WTC11 (cell line): ENCODE measurements at regions not wholly inside any gene's neighbourhood (a gene's known extent, or its start where the extent isn't known, plus 50 kb on each side); places are given as distances from the start of the nearest gene placed in this dataset.

Experiments used
- JUN ChIP-seq: sonication (generic); formaldehyde crosslinking; IDR thresholded peaks from 2 replicates; pipeline ENCODE4 v1.8.0; 2023; ENCODE audit warnings: mild to moderate bottlenecking, missing genetic modification reagents
- NR1H2 ChIP-seq: sonication (generic); formaldehyde crosslinking; IDR thresholded peaks from 2 replicates; pipeline ENCODE4 v1.9.0; 2021; ENCODE audit warnings: mild to moderate bottlenecking, moderate library complexity, missing genetic modification reagents
- TF ChIP-seq, protein P1 (sequence below): sonication (generic); formaldehyde crosslinking; IDR thresholded peaks from 2 replicates; pipeline ENCODE4 v1.8.0; 2022; ENCODE audit warnings: mild to moderate bottlenecking, missing genetic modification reagents
- TF ChIP-seq, protein P2 (sequence below): fragments of 200-600 bp; IDR thresholded peaks from 2 replicates; pipeline ENCODE4 v1.8.0; 2022; ENCODE audit warnings: antibody characterized with exemption
- TF ChIP-seq, protein P3 (sequence below): sonication (generic); formaldehyde crosslinking; IDR thresholded peaks from 2 replicates; pipeline ENCODE4 v1.8.1; 2023; ENCODE audit warnings: mild to moderate bottlenecking, moderate library complexity, missing genetic modification reagents
- TF ChIP-seq, protein P4 (sequence below): sonication (generic); formaldehyde crosslinking; IDR thresholded peaks from 2 replicates; pipeline ENCODE4 v1.8.1; 2023; ENCODE audit warnings: mild to moderate bottlenecking, missing genetic modification reagents
- TF ChIP-seq, protein P5 (sequence below): sonication (generic); formaldehyde crosslinking; IDR thresholded peaks from 2 replicates; pipeline ENCODE4 v1.8.0; 2023; ENCODE audit warnings: missing genetic modification reagents

DNA sequence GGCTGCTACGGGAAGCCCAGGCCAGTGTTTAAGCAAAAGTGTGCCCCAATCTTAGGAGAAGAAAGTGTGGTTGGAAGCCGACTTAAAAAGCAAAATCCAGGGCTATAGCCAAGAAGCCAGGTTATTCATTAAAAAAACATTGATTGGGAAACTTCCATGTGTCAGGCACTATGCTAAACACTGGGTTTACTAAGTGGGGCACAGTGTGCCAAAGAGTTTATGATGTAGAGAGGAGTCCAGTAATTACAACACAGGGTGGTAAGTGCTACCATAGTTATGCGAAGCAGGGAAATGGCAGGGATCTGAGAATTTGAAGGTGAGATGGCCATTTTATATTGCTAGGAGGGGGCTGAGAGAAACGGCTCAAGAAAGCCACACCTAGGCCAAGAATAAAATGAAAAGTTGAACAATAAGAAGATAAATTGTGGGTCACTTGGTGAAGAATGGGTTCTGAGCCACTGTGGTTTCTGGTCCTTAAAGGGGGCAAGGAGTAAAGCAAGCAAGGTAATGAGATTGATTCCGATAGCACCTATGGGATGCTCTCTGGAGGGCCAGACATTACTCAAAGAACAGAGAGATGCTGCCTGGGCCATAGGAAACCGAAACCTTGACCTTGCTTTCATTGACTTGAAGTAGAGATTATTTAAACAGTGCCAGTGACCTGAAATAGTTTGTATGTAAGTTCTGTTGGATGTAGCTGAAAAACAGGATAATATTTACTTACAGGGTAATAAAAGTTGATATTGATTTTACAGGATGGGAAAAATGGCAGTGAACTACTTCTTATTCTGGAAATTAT, 177.8 kb downstream of the GIPC2 start:
- TF ChIP-seq, protein P1, sequence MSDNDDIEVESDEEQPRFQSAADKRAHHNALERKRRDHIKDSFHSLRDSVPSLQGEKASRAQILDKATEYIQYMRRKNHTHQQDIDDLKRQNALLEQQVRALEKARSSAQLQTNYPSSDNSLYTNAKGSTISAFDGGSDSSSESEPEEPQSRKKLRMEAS = no peak
- TF ChIP-seq, protein P2, sequence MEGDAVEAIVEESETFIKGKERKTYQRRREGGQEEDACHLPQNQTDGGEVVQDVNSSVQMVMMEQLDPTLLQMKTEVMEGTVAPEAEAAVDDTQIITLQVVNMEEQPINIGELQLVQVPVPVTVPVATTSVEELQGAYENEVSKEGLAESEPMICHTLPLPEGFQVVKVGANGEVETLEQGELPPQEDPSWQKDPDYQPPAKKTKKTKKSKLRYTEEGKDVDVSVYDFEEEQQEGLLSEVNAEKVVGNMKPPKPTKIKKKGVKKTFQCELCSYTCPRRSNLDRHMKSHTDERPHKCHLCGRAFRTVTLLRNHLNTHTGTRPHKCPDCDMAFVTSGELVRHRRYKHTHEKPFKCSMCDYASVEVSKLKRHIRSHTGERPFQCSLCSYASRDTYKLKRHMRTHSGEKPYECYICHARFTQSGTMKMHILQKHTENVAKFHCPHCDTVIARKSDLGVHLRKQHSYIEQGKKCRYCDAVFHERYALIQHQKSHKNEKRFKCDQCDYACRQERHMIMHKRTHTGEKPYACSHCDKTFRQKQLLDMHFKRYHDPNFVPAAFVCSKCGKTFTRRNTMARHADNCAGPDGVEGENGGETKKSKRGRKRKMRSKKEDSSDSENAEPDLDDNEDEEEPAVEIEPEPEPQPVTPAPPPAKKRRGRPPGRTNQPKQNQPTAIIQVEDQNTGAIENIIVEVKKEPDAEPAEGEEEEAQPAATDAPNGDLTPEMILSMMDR = no peak
- TF ChIP-seq JUN (no peak), NR1H2 (CRISPR knock-in tag) (no peak)
- TF ChIP-seq, protein P3, sequence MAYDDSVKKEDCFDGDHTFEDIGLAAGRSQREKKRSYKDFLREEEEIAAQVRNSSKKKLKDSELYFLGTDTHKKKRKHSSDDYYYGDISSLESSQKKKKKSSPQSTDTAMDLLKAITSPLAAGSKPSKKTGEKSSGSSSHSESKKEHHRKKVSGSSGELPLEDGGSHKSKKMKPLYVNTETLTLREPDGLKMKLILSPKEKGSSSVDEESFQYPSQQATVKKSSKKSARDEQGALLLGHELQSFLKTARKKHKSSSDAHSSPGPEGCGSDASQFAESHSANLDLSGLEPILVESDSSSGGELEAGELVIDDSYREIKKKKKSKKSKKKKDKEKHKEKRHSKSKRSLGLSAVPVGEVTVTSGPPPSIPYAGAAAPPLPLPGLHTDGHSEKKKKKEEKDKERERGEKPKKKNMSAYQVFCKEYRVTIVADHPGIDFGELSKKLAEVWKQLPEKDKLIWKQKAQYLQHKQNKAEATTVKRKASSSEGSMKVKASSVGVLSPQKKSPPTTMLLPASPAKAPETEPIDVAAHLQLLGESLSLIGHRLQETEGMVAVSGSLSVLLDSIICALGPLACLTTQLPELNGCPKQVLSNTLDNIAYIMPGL (CRISPR knock-in tag) = no peak
- TF ChIP-seq, protein P4, sequence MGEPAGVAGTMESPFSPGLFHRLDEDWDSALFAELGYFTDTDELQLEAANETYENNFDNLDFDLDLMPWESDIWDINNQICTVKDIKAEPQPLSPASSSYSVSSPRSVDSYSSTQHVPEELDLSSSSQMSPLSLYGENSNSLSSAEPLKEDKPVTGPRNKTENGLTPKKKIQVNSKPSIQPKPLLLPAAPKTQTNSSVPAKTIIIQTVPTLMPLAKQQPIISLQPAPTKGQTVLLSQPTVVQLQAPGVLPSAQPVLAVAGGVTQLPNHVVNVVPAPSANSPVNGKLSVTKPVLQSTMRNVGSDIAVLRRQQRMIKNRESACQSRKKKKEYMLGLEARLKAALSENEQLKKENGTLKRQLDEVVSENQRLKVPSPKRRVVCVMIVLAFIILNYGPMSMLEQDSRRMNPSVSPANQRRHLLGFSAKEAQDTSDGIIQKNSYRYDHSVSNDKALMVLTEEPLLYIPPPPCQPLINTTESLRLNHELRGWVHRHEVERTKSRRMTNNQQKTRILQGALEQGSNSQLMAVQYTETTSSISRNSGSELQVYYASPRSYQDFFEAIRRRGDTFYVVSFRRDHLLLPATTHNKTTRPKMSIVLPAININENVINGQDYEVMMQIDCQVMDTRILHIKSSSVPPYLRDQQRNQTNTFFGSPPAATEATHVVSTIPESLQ (CRISPR knock-in tag) = no peak
- TF ChIP-seq, protein P5, sequence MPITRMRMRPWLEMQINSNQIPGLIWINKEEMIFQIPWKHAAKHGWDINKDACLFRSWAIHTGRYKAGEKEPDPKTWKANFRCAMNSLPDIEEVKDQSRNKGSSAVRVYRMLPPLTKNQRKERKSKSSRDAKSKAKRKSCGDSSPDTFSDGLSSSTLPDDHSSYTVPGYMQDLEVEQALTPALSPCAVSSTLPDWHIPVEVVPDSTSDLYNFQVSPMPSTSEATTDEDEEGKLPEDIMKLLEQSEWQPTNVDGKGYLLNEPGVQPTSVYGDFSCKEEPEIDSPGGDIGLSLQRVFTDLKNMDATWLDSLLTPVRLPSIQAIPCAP (CRISPR knock-in tag) = no peak
